Lower leg skin (tissue), 4 donors: ENCODE measurements at regions not wholly inside any gene's neighbourhood (a gene's known extent, or its start where the extent isn't known, plus 50 kb on each side); places are given as distances from the start of the nearest gene placed in this dataset.

Experiments
- DNase-seq, 2 donors: peaks; one replicate each; pipeline ENCODE4 v3.0.0-alpha.2; 2019; ENCODE audit warnings: low spot score in 2 of 2
- H3K4me3 ChIP-seq: fragments of 200-600 bp; sonication (generic); 2 replicates; pipeline ENCODE4 v1.5.1; 2017; ENCODE audit warnings: mild to moderate bottlenecking, low read depth; ENCODE audit not compliant: poor library complexity, severe bottlenecking
- POLR2A ChIP-seq, 2 donors: fragments of 450-650 bp; IDR thresholded peaks; one replicate each; pipeline ENCODE4 v1.6.1; 2016 to 2017; ENCODE audit warnings: antibody characterized with exemption in 2 of 2, mild to moderate bottlenecking in 1 of 2, moderate library complexity in 1 of 2
- WGBS, 2 donors: methylation state at CpG; one replicate each; pipeline ENCODE4 v1.1.5; 2018; 5-methylcytosine and 5-hydroxymethylcytosine counted together
- intact Hi-C: fragments of 100-400 bp; cut with DNase I; formaldehyde crosslinking; loops from one replicate; pipeline ENCODE4 v1.15.0; 2023; ENCODE audit warnings: low total_unique reads
- TF ChIP-seq, protein P1 (sequence below), 3 donors: fragments of 450-650 bp; IDR thresholded peaks; one replicate each; pipeline ENCODE4 v1.5.1; 2016; ENCODE audit warnings: antibody characterized with exemption in 3 of 3, mild to moderate bottlenecking in 3 of 3, moderate library complexity in 2 of 3

DNA sequence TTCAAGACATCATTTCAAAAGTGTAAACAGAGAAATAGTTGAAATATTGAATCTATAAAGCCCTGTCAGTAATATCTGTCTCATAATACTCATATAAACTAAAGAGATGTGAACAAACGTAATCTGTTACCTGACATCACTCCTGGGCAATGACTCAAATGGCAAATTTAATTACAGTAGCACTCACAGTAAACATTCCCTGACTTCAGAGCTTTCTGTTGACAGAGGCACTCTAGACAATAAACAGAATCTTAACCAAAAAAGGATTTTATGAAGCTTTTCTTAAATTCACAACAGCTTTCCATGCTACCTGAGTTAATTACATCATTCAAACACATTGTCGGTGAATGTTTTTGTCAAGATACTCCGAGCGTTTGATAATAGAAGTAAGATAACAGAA is 128.1 kb upstream of the PDE1A start:
- intact Hi-C loops, result no loop called here
- no peak overlapping the region for H3K4me3 ChIP-seq
- TF ChIP-seq, protein P1, sequence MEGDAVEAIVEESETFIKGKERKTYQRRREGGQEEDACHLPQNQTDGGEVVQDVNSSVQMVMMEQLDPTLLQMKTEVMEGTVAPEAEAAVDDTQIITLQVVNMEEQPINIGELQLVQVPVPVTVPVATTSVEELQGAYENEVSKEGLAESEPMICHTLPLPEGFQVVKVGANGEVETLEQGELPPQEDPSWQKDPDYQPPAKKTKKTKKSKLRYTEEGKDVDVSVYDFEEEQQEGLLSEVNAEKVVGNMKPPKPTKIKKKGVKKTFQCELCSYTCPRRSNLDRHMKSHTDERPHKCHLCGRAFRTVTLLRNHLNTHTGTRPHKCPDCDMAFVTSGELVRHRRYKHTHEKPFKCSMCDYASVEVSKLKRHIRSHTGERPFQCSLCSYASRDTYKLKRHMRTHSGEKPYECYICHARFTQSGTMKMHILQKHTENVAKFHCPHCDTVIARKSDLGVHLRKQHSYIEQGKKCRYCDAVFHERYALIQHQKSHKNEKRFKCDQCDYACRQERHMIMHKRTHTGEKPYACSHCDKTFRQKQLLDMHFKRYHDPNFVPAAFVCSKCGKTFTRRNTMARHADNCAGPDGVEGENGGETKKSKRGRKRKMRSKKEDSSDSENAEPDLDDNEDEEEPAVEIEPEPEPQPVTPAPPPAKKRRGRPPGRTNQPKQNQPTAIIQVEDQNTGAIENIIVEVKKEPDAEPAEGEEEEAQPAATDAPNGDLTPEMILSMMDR (IDR thresholded peaks at IDR 0.05), result no peak
- TF ChIP-seq POLR2A (IDR thresholded peaks at IDR 0.05), result no peak
- WGBS, 2 donors, result 76 to 82% methylated on average over 4 of the region's 4 CpGs
- no peak for DNase-seq

DNA sequence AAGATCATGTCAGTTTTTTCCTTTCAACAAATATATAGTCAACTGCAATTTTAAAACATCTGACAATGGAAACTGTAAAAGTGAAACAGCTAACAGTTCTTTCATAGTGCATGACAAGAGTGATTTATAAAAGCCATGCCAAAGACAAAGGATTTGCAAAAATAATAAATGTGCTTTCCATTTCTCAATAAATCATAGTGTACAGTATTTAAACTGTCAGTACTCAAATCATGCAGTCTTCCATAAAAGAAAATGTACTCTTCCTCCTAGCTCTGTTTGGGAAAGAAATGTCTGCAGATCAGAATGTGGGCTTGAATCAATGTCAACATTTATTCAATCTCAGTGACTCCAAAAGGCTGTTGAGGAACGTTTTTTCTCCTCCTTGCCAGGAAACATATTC is 131.7 kb upstream of the PDE1A start:
- intact Hi-C loops, result no loop called here
- WGBS, 2 donors, result 3 to 4% methylated on average over 1 of the region's 1 CpG
- DNase-seq, result no peak
- TF ChIP-seq POLR2A (IDR thresholded peaks at IDR 0.05), result no peak
- TF ChIP-seq, protein P1 (IDR thresholded peaks at IDR 0.05), result no peak
- no peak overlapping the region for H3K4me3 ChIP-seq

DNA sequence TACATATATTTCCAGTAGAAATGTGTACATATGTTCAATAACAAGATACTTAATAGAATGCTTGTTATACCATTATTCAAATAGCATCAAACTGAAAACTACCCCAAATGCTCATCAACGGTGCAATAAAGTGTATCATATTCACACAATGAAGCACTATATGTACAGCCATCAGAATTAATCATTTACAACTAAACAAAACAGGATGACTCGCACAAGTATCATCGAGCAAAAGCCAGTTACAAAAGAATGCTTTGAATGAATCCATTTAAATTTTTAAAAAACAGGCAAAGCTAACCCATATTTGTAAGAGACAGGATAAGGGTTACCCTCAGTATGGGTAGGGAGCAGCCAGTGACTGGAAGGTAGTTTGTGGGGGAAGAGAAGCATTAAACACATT is 132.8 kb upstream of the PDE1A start:
- WGBS, 2 donors, result 82 to 85% methylated on average over 3 of the region's 3 CpGs
- no peak overlapping the region for H3K4me3 ChIP-seq
- intact Hi-C loops, result no loop called here
- DNase-seq, result no peak
- TF ChIP-seq, protein P1 (IDR thresholded peaks at IDR 0.05), result no peak
- no peak for TF ChIP-seq POLR2A (IDR thresholded peaks at IDR 0.05)

DNA sequence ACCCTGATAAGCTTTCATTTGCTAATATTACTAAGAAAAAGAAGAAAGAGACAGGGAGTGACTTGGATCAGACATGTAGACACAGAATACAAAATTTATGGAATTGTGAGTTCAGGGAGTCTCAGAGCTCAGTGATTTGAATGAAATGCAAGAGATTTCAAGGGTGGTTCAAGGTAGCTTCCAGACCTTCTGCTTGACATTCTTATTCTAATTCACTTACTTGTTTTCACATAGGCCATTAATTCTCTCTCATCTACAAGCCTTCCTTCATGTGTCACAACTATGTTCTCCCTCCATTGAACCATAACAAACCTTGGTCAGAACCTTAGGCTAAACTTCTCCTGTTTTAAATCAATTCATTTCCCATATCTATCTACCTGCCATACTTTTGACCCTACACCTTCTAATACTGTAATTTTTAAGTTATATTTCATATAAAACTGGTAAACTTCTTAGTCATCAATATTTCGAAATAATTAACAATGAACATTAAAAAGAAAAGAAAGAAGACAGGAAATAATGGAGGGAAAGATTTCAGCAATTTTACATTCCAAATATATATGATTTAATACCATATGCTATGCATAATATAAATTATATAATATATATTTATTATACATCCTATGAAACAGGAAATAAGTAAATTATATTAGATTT is 139.2 kb upstream of the PDE1A start:
- H3K4me3 ChIP-seq, result no peak overlapping the region
- WGBS, 2 donors, result 80 to 91% methylated on average over 1 of the region's 1 CpG
- TF ChIP-seq, protein P1 (IDR thresholded peaks at IDR 0.05), result no peak
- no peak for TF ChIP-seq POLR2A (IDR thresholded peaks at IDR 0.05)
- no peak for DNase-seq
- intact Hi-C loops, result no loop called here

DNA sequence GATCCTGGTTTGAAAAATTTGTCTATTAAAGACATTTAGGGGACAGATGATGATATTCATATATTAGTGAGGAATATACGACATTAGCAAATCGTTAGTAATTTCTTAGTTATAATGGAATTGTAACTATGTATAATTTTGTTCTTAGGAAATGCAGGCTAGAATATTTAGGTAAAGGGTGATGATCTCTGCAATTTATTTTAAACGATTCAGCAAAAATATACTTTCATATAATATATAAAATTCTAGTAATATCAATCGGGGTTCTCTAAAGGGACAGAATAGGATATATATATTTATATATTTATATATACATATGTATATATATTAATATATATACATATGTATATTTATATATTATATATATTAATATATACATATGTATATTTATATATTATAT is 142.5 kb upstream of the DNAJC10 start:
- WGBS, 2 donors, result 94 to 96% methylated on average over 4 of the region's 4 CpGs
- intact Hi-C loops, result no loop called here
- DNase-seq, result no peak
- TF ChIP-seq POLR2A (IDR thresholded peaks at IDR 0.05), result no peak
- TF ChIP-seq, protein P1 (IDR thresholded peaks at IDR 0.05), result no peak
- no peak overlapping the region for H3K4me3 ChIP-seq

DNA sequence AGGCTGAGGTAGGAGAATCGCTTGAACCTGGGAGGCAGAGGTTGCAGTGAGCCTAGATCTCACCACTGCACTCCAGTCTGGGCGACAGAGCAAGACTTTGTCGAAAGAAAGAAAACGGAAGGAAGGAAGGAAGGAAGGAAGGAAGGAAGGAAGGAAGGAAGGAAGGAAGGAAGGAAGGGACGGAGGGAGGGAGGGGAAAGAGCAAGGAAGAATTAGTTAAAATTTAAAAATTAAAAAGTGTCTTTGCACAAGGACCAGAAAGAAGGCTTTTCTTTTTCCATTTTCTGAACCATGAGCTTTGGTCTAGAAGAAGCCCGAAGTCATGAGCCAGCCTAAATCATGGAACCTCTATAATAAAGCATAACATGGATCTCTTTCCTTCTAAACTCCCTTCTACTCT is 138.2 kb upstream of the DNAJC10 start:
- TF ChIP-seq POLR2A (IDR thresholded peaks at IDR 0.05), result no peak
- TF ChIP-seq, protein P1 (IDR thresholded peaks at IDR 0.05), result no peak
- 86 to 92% methylated on average over 6 of the region's 6 CpGs for WGBS, 2 donors
- intact Hi-C loops, result no loop called here
- no peak overlapping the region for H3K4me3 ChIP-seq
- DNase-seq, result no peak
